ENCODE measurements at regions not wholly inside any gene's neighbourhood (a gene's known extent, or its start where the extent isn't known, plus 50 kb on each side); places are given as distances from the start of the nearest gene placed in this dataset.
"Not testable (repeated sequence)": the region's sequence is repeated elsewhere in the genome, so short reads cannot be mapped to it uniquely, and the experiment has no call there.

- no peak for DNase-seq
Measured at GRCh38 chr9:82880336-82881050, 182.4 kb downstream of the RASEF start.

GRCh38 chr9:82882138-82882537 lies 180.8 kb downstream of the RASEF start:
- DNase-seq = no peak

- DNase-seq = no peak
Measured at GRCh38 chr9:82882748-82883147, 180.2 kb downstream of the RASEF start.

DNA sequence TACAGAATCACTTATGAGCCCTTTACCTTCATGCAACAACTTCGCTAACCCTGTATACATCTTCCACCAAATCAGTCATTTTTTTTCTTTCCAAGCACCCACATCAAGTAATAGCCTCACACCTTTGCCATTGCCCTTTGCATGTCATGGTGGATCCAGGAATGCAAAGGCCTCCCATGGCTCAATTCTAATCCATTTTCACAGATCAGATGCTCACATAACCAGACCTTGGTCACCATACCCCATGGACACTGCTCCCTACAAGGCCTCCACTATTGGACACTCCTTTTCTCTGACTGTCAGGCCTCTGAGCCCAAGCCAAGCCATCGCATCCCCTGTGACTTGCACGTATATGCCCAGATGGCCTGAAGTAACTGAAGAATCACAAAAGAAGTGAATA lies 179.5 kb downstream of the RASEF start:
- DNase-seq = no peak

DNA sequence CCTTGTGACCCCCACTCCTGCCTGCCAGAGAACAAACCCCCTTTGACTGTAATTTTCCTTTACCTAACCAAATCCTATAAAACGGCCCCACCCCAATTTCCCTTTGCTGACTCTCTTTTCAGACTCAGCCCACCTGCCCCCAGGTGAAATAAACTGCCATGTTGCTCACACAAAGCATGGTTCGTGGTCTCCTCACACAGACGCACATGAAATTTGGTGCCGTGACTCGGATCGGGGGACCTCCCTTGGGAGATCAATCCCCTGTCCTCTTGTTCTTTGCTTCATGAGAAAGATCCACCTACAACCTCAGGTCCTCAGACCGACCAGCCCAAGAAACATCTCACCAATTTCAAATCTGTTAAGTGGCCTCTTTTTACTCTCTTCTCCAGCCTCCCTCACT lies 179.0 kb downstream of the RASEF start:
- not testable (repeated sequence) for DNase-seq

GRCh38 chr9:82890401-82890800 lies 172.5 kb downstream of the RASEF start:
- DNase-seq = no peak

GRCh38 chr9:82890865-82891264 lies 172.1 kb downstream of the RASEF start:
- no peak for DNase-seq

GRCh38 chr9:82891321-82891720 lies 171.6 kb downstream of the RASEF start:
- DNase-seq = no peak

- DNase-seq = no peak
Measured at GRCh38 chr9:82893549-82893948, 169.4 kb downstream of the RASEF start.

GRCh38 chr9:82894548-82894947 lies 168.4 kb downstream of the RASEF start:
- DNase-seq = no peak

- no peak for DNase-seq
Measured at GRCh38 chr9:82894961-82895821, 167.8 kb downstream of the RASEF start.

GRCh38 chr9:82895822-82896110 lies 167.2 kb downstream of the RASEF start:
- DNase-seq = no peak

DNA sequence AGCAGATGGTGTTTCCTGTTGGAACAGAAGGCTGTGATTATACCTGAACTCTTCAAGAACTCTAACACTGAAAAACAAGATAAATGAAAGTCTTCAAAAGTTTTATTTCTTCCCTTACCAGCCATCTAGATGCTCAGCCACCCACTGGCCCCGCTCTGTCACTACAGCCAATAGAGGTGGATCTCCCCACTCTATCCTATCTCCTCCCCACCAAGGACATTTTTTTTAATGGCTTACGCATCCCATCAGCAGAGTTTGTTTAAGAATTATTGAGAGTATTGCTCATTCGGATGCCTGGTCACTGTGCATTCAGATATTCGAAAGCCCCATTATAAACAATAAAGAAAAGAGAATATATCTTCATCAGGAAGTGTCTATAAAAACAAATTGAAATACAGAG lies 159.4 kb downstream of the RASEF start:
- no peak for DNase-seq

- no peak for DNase-seq
Measured at GRCh38 chr9:82911996-82912395, 150.9 kb downstream of the RASEF start.

DNA sequence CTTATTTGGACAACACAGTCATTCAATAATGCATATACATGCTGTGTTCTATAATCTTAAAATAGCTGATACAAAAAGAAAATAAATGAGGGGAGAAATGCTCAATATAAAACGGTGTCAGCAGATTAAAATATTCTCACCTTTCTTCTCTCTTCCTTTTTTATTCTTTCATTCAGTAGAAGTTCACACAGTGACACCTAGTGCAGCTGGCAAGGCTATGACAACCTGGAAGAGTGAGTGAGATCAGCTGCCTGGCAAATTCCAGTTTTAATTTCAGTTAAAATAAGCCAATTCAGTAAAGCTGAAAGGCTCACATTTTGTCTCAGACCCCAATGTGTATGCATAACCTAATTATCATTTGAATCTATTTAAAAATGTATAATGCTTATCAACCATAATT lies 150.3 kb downstream of the RASEF start:
- no peak for DNase-seq

DNA sequence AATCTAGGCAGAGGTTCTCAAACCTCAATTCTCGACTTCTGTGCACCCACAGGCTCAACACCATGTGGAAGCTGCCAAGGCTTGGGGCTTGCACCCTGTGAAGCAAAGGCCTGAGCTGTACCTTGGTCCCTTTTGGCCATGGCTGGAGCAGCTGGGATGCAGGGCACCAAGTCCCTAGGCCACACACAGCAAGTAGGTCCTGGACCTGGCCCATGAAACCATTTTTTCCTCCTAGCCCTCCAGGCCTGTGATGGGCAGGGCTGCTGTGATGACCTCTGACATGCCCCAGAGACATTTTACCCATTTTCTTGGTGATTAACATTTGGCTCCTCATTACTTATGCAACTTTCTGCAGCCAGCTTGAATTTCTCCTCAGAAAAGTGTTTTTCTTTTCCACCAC lies 146.7 kb downstream of the RASEF start:
- DNase-seq = not testable (repeated sequence)

DNA sequence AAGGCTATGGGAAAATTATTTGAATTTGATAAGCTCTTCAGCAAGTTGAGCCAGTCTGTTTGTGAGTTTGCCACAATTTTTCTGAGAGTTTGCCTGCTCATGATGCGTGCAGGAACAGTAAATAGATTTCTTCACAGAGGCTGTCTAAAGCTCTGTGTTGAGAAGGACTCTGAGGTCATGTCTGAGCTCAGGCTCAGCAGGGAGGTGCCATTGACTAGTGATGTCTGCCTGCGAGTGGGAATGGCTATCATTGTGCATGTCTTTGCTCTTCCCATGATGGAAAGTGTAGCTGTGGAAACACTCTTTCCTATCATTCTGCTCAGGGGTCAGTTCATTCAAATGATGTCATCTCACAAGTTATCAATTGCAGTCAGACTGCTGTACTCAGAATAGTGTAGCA lies 142.8 kb downstream of the RASEF start:
- DNase-seq = no peak

GRCh38 chr9:82922686-82923085 lies 140.3 kb downstream of the RASEF start:
- DNase-seq = no peak

DNA sequence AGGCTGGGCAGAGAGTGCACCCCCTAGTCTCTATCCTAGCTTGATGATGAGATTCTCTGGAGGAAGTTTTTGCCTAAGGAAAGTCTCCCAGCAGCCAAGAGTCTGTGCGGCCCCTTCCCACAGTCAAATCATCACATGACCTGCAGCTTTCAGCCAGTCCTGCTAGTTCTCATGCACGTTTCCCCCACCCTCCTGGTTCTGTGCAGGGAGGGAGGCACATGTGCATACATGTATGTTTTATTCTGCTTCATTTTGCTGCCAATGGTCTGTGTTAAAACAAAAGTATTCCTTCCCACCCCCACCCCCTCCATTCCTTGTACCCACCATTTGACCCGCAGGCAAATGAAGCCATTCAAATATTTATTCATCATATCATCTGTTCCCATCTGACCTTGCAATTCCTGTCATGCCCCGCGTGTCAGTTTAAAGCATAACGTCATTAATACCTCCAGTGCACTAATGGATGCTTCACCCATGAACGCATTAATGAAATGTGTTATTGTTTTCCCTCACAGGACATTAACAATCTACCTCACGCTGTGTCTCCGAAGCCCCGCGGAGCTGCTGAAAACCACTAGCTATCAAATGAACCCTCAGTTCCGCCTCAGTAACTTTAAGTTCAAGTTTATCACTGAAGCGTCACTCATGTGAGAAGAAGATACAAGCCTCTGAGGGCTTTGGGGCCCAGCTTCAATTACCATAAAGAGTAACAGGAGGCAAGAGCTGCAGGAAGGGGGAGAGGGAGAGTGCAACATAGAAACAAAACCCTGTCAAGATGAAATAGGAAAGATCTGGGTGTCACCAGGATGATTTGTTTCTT lies 139.6 kb downstream of the RASEF start:
- DNase-seq = no peak

DNA sequence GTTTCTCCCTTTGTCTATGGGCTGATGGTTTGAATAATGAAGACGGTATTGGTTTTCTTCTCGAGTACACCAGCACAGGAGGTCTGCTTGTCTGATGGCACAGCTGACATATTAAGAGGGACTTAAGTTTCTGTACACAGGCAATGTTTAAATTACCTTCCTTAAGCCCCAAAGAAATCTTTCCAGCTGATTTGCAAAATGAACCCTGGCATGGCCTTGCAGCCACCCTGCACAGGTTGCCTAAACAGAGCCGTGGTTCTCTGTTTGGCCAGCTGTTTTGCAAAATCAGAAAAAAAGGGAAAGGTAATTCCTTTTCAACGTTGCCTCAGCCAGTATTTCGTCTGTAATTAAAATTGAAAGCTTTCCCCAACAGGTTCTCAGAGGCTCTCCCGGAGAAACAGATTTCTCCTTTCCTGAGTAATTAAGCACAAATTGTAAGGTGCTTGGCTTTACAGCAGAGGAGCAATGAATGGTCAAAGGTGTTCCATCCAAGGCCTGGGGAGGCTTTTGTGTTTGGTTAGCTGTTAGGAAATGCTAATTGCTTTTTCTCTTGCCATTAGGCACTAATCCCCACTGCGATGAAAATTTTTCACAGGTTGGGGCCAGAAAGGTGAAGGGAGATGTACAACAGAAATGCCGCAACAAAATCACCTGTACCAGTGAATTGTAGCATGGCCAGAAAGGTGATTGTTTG lies 138.9 kb downstream of the RASEF start:
- no peak for DNase-seq

All from CD4-positive, alpha-beta T cell treated with Interleukin-1 beta for 1 hour (primary cell).